ENCODE measurements at regions not wholly inside any gene's neighbourhood (a gene's known extent, or its start where the extent isn't known, plus 50 kb on each side); places are given as distances from the start of the nearest gene placed in this dataset.
A peak's percentile ranks its signal among the peaks of the same experiment; 100 is the strongest.
"Not testable (repeated sequence)": the region's sequence is repeated elsewhere in the genome, so short reads cannot be mapped to it uniquely, and the experiment has no call there.

- H3K4me2 ChIP-seq (ENCODE audit: low read length) = no peak overlapping the region
- no peak overlapping the region for H3K27ac ChIP-seq (ENCODE audit: low read depth, low read length)
- H3K23ac ChIP-seq (ENCODE audit: low read length) = no peak overlapping the region
- H4K5ac ChIP-seq (ENCODE audit: low read length) = no peak overlapping the region
- no peak overlapping the region for H2BK120ac ChIP-seq (ENCODE audit: low read depth, low read length)
- no peak overlapping the region for H2BK15ac ChIP-seq (replicated peaks; ENCODE audit: low read depth)
- DNase-seq = no peak
- no CpG with 5 or more reads among the region's 5 CpGs for WGBS (ENCODE audit: extremely low coverage, insufficient coverage, low lambda C conversion rate)
- no peak overlapping the region for H3K18ac ChIP-seq (ENCODE audit: low read length)
- no peak overlapping the region for H3K4ac ChIP-seq (ENCODE audit: low read depth, low read length)
- no peak overlapping the region for H3K4me3 ChIP-seq (ENCODE audit: low read length)
- H3K79me1 ChIP-seq (ENCODE audit: low read length) = no peaks in the 10 kb centered on the region
- no peaks in the 10 kb centered on the region for H3K27me3 ChIP-seq (ENCODE audit: insufficient read depth, low read length, poor library complexity)
- no peaks in the 10 kb centered on the region for H3K36me3 ChIP-seq (ENCODE audit: control insufficient read depth, insufficient read depth, low read length)
- H2BK5ac ChIP-seq (ENCODE audit: low read length) = no peak overlapping the region
- H3K79me2 ChIP-seq (ENCODE audit: control insufficient read depth, insufficient read depth, low read length) = no peaks in the 10 kb centered on the region
- H3K4me1 ChIP-seq (ENCODE audit: control insufficient read depth, low read depth, low read length) = no peaks in the 10 kb centered on the region
- H4K8ac ChIP-seq (ENCODE audit: low read depth, low read length) = no peak overlapping the region
- H2AK5ac ChIP-seq (ENCODE audit: low read length) = no peak overlapping the region
- no peak overlapping the region for H3K9ac ChIP-seq (ENCODE audit: low read length)
- no peak overlapping the region for H3K56ac ChIP-seq (ENCODE audit: low read length)
These were observed 187.6 kb downstream of the ETNK1 start for GRCh38 chr12:22812531-22812930.

GRCh38 chr12:22821985-22822384, 197.0 kb downstream of the ETNK1 start:
- no peaks in the 10 kb centered on the region for H3K79me1 ChIP-seq (ENCODE audit: low read length)
- H3K23ac ChIP-seq (ENCODE audit: low read length) = no peak overlapping the region
- H3K79me2 ChIP-seq (ENCODE audit: control insufficient read depth, insufficient read depth, low read length) = no peaks in the 10 kb centered on the region
- no peak overlapping the region for H3K9ac ChIP-seq (ENCODE audit: low read length)
- no CpG with 5 or more reads among the region's 4 CpGs for whole genome bisulfite sequencing (ENCODE audit: extremely low coverage, insufficient coverage, low lambda C conversion rate)
- no peak overlapping the region for H2BK120ac ChIP-seq (ENCODE audit: low read depth, low read length)
- no peak overlapping the region for H2BK15ac ChIP-seq (replicated peaks; ENCODE audit: low read depth)
- no peak overlapping the region for H2AK5ac ChIP-seq (ENCODE audit: low read length)
- H3K27ac ChIP-seq (ENCODE audit: low read depth, low read length) = no peak overlapping the region
- H3K18ac ChIP-seq (ENCODE audit: low read length) = peak overlapping the region; percentile 68
- no peak overlapping the region for H3K4ac ChIP-seq (ENCODE audit: low read depth, low read length)
- no peak overlapping the region for H4K8ac ChIP-seq (ENCODE audit: low read depth, low read length)
- no peak overlapping the region for H2BK5ac ChIP-seq (ENCODE audit: low read length)
- DNase-seq = peak; percentile 65
- no peaks in the 10 kb centered on the region for H3K27me3 ChIP-seq (ENCODE audit: insufficient read depth, low read length, poor library complexity)
- H3K56ac ChIP-seq (ENCODE audit: low read length) = no peak overlapping the region
- H4K5ac ChIP-seq (ENCODE audit: low read length) = no peak overlapping the region
- H3K4me1 ChIP-seq (ENCODE audit: control insufficient read depth, low read depth, low read length) = no peaks in the 10 kb centered on the region
- H3K4me2 ChIP-seq (ENCODE audit: low read length) = no peak overlapping the region
- H3K4me3 ChIP-seq (ENCODE audit: low read length) = no peak overlapping the region
- H3K36me3 ChIP-seq (ENCODE audit: control insufficient read depth, insufficient read depth, low read length) = no peaks in the 10 kb centered on the region

GRCh38 chr12:22826026-22826425, 201.1 kb downstream of the ETNK1 start:
- no peak for DNase-seq
- WGBS (ENCODE audit: extremely low coverage, insufficient coverage, low lambda C conversion rate) = no CpG with 5 or more reads among the region's 3 CpGs
- no peak overlapping the region for H2AK5ac ChIP-seq (ENCODE audit: low read length)
- H3K4me1 ChIP-seq (ENCODE audit: control insufficient read depth, low read depth, low read length) = no peaks in the 10 kb centered on the region
- no peaks in the 10 kb centered on the region for H3K27me3 ChIP-seq (ENCODE audit: insufficient read depth, low read length, poor library complexity)
- no peak overlapping the region for H3K4me2 ChIP-seq (ENCODE audit: low read length)
- no peaks in the 10 kb centered on the region for H3K79me1 ChIP-seq (ENCODE audit: low read length)
- no peak overlapping the region for H3K27ac ChIP-seq (ENCODE audit: low read depth, low read length)
- H3K56ac ChIP-seq (ENCODE audit: low read length) = no peak overlapping the region
- H2BK5ac ChIP-seq (ENCODE audit: low read length) = no peak overlapping the region
- H3K18ac ChIP-seq (ENCODE audit: low read length) = peak overlapping the region; percentile 56
- H2BK120ac ChIP-seq (ENCODE audit: low read depth, low read length) = no peak overlapping the region
- no peak overlapping the region for H3K9ac ChIP-seq (ENCODE audit: low read length)
- H4K5ac ChIP-seq (ENCODE audit: low read length) = no peak overlapping the region
- no peaks in the 10 kb centered on the region for H3K36me3 ChIP-seq (ENCODE audit: control insufficient read depth, insufficient read depth, low read length)
- H3K4me3 ChIP-seq (ENCODE audit: low read length) = no peak overlapping the region
- no peak overlapping the region for H2BK15ac ChIP-seq (replicated peaks; ENCODE audit: low read depth)
- peak overlapping the region; percentile 55 for H3K4ac ChIP-seq (ENCODE audit: low read depth, low read length)
- no peak overlapping the region for H3K23ac ChIP-seq (ENCODE audit: low read length)
- no peak overlapping the region for H4K8ac ChIP-seq (ENCODE audit: low read depth, low read length)
- H3K79me2 ChIP-seq (ENCODE audit: control insufficient read depth, insufficient read depth, low read length) = no peaks in the 10 kb centered on the region

GRCh38 chr12:22826446-22826981, 201.5 kb downstream of the ETNK1 start:
- H3K4me3 ChIP-seq (ENCODE audit: low read length) = not testable (repeated sequence)
- no CpG with 5 or more reads among the region's 9 CpGs for WGBS (ENCODE audit: extremely low coverage, insufficient coverage, low lambda C conversion rate)

GRCh38 chr12:22828066-22828465, 203.1 kb downstream of the ETNK1 start:
- Histone ChIP-seq H3K27ac (ENCODE audit: low read depth, low read length) (no peak overlapping the region), H3K79me1 (ENCODE audit: low read length) (no peaks in the 10 kb centered on the region), H2BK5ac (ENCODE audit: low read length) (no peak overlapping the region), H3K27me3 (ENCODE audit: insufficient read depth, low read length, poor library complexity) (no peaks in the 10 kb centered on the region), H3K9ac (ENCODE audit: low read length) (no peak overlapping the region), H3K36me3 (ENCODE audit: control insufficient read depth, insufficient read depth, low read length) (no peaks in the 10 kb centered on the region), H2AK5ac (ENCODE audit: low read length) (no peak overlapping the region), H2BK120ac (ENCODE audit: low read depth, low read length) (no peak overlapping the region), H3K4ac (ENCODE audit: low read depth, low read length) (no peak overlapping the region), H3K4me3 (ENCODE audit: low read length) (no peak overlapping the region), H4K8ac (ENCODE audit: low read depth, low read length) (no peak overlapping the region), H3K23ac (ENCODE audit: low read length) (no peak overlapping the region), H3K4me1 (ENCODE audit: control insufficient read depth, low read depth, low read length) (no peaks in the 10 kb centered on the region), H3K18ac (ENCODE audit: low read length) (no peak overlapping the region), H3K56ac (ENCODE audit: low read length) (no peak overlapping the region), H2BK15ac (replicated peaks; ENCODE audit: low read depth) (peak overlapping the region; percentile 57), H3K79me2 (ENCODE audit: control insufficient read depth, insufficient read depth, low read length) (no peaks in the 10 kb centered on the region), H4K5ac (ENCODE audit: low read length) (no peak overlapping the region), H3K4me2 (ENCODE audit: low read length) (no peak overlapping the region)
- no CpG with 5 or more reads among the region's 3 CpGs for WGBS (ENCODE audit: extremely low coverage, insufficient coverage, low lambda C conversion rate)
- DNase-seq = no peak

More at GRCh38 chr12:22826446-22826981, 201.5 kb downstream of the ETNK1 start:
- H3K23ac ChIP-seq (ENCODE audit: low read length); H4K8ac ChIP-seq (ENCODE audit: low read depth, low read length); H3K36me3 ChIP-seq (ENCODE audit: control insufficient read depth, insufficient read depth, low read length); H3K79me1 ChIP-seq (ENCODE audit: low read length); H2BK5ac ChIP-seq (ENCODE audit: low read length); H2BK120ac ChIP-seq (ENCODE audit: low read depth, low read length); H3K27ac ChIP-seq (ENCODE audit: low read depth, low read length); H3K4me1 ChIP-seq (ENCODE audit: control insufficient read depth, low read depth, low read length); H3K79me2 ChIP-seq (ENCODE audit: control insufficient read depth, insufficient read depth, low read length); DNase-seq; H3K27me3 ChIP-seq (ENCODE audit: insufficient read depth, low read length, poor library complexity); H2AK5ac ChIP-seq (ENCODE audit: low read length); H3K9ac ChIP-seq (ENCODE audit: low read length); H3K4me2 ChIP-seq (ENCODE audit: low read length); H3K56ac ChIP-seq (ENCODE audit: low read length); H4K5ac ChIP-seq (ENCODE audit: low read length); H2BK15ac ChIP-seq (replicated peaks; ENCODE audit: low read depth): not testable (repeated sequence)
- Histone ChIP-seq H3K18ac (ENCODE audit: low read length) (peak overlapping the region; percentile 56), H3K4ac (ENCODE audit: low read depth, low read length) (peak overlapping the region; percentile 55)

GRCh38 chr12:22835431-22835830, 210.5 kb downstream of the ETNK1 start:
- Histone ChIP-seq H3K18ac (ENCODE audit: low read length) (no peak overlapping the region), H3K56ac (ENCODE audit: low read length) (no peak overlapping the region), H3K27ac (ENCODE audit: low read depth, low read length) (no peak overlapping the region), H3K36me3 (ENCODE audit: control insufficient read depth, insufficient read depth, low read length) (no peaks in the 10 kb centered on the region), H2BK5ac (ENCODE audit: low read length) (no peak overlapping the region), H3K23ac (ENCODE audit: low read length) (no peak overlapping the region), H4K8ac (ENCODE audit: low read depth, low read length) (no peak overlapping the region), H3K79me1 (ENCODE audit: low read length) (no peaks in the 10 kb centered on the region), H2AK5ac (ENCODE audit: low read length) (no peak overlapping the region), H2BK120ac (ENCODE audit: low read depth, low read length) (no peak overlapping the region), H2BK15ac (replicated peaks; ENCODE audit: low read depth) (no peak overlapping the region), H3K4me2 (ENCODE audit: low read length) (no peak overlapping the region), H3K79me2 (ENCODE audit: control insufficient read depth, insufficient read depth, low read length) (no peaks in the 10 kb centered on the region), H4K5ac (ENCODE audit: low read length) (no peak overlapping the region), H3K9ac (ENCODE audit: low read length) (no peak overlapping the region), H3K4me1 (ENCODE audit: control insufficient read depth, low read depth, low read length) (no peaks in the 10 kb centered on the region), H3K4ac (ENCODE audit: low read depth, low read length) (no peak overlapping the region), H3K4me3 (ENCODE audit: low read length) (no peak overlapping the region), H3K27me3 (ENCODE audit: insufficient read depth, low read length, poor library complexity) (no peaks in the 10 kb centered on the region)
- no peak for DNase-seq
- no CpG with 5 or more reads among the region's 6 CpGs for WGBS (ENCODE audit: extremely low coverage, insufficient coverage, low lambda C conversion rate)

Measured in mesendoderm (in vitro differentiated cells).